ENCODE measurements at regions not wholly inside any gene's neighbourhood (a gene's known extent, or its start where the extent isn't known, plus 50 kb on each side); places are given as distances from the start of the nearest gene placed in this dataset.

DNA sequence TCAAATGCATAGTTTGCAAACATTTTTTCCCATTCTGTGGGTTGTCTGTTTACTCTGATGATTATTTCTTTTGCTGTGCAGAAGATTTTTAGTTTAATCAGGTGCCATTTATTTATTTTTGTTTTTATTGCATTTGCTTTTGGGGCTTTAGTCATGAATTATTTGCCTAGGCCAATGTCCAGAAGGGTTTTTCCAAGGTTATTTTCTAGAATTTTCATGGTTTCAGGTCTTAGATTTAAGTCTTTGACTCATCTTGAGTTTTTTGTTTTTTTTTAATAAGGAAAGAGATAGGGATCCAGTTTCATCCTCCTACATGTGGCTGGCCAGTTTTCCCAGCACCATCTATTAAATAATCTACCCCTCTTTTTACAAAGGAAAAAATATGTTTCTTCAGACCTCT is 57.2 kb upstream of the TMEM260 start:
- no TSS peak for BruUV-seq (replicated peaks)
- Histone ChIP-seq H3K4me2 (ENCODE audit: low read depth, low read length) (no peak overlapping the region), H2BK20ac (ENCODE audit: low read depth, low read length) (no peak overlapping the region), H3K9ac (ENCODE audit: low read depth, low read length) (no peak overlapping the region), H2AK9ac (replicated peaks; ENCODE audit: low read depth, low read length, poor library complexity) (no peak overlapping the region), H2BK15ac (ENCODE audit: low read depth, low read length) (no peak overlapping the region), H4K5ac (ENCODE audit: low read depth, low read length) (no peak overlapping the region), H4K91ac (ENCODE audit: insufficient read depth, low read depth, low read length) (no peak overlapping the region), H2AK5ac (ENCODE audit: low read depth, low read length) (no peak overlapping the region), H3K4me1 (ENCODE audit: control insufficient read depth, insufficient read depth, low read length) (no peaks in the 10 kb centered on the region), H3K27me3 (ENCODE audit: control insufficient read depth, insufficient read depth, low read length) (peaks cover 15% of the 10 kb centered on the region), H3K4ac (ENCODE audit: low read depth, low read length) (no peak overlapping the region), H3K56ac (ENCODE audit: extremely low read depth, insufficient read depth, low read length) (no peak overlapping the region), H2BK120ac (ENCODE audit: low read depth, low read length) (no peak overlapping the region), H4K20me1 (ENCODE audit: insufficient read depth, low read length) (no peaks in the 10 kb centered on the region), H3K79me1 (ENCODE audit: low read depth in 1 of 2, low read length in 2 of 2) (no peaks in the 10 kb centered on the region), H2AFZ (replicated peaks; ENCODE audit: low read length, poor library complexity) (no peak overlapping the region), H3K14ac (replicated peaks; ENCODE audit: low read depth, low read length) (no peak overlapping the region), H3K27ac (ENCODE audit: insufficient read depth, low read length) (no peak overlapping the region), H3K23ac (ENCODE audit: low read depth, low read length) (no peak overlapping the region), H2BK5ac (ENCODE audit: low read depth, low read length, poor library complexity, severe bottlenecking) (no peak overlapping the region), H3K36me3 (ENCODE audit: control insufficient read depth, insufficient read depth, low read length) (no peaks in the 10 kb centered on the region), H3K9me3 (ENCODE audit: control insufficient read depth, insufficient read depth, low read length) (no peaks in the 10 kb centered on the region), H3K4me3 (ENCODE audit: insufficient read depth, low read depth, low read length) (no peak overlapping the region), H3K9me1 (ENCODE audit: insufficient read depth, low read length) (no peaks in the 10 kb centered on the region), H4K8ac (ENCODE audit: low read depth in 2 of 2, low read length in 2 of 2) (no peak overlapping the region), H3K18ac (ENCODE audit: low read depth, low read length) (no peak overlapping the region)
- in situ Hi-C loops (cut with MboI; ENCODE audit: low sequenced_read_pairs) (no loop called here), intact Hi-C loops (cut with micrococcal nuclease) (no loop called here), dilution Hi-C loops (cut with HindIII; ENCODE audit: low sequenced_read_pairs, unreplicated experiment) (no loop called here)
- ChIA-PET POLR2A (ENCODE audit: unreplicated experiment) (no interaction called here), CTCF (no interaction called here)
- DNase-seq (no peak), ATAC-seq (ENCODE audit: low read depth) (no peak)
- no peak for TF ChIP-seq MAZ (IDR thresholded peaks at IDR 0.05; ENCODE audit: borderline replicate concordance, low read depth, low read length)
- no peak for TF ChIP-seq NFE2L2 (IDR thresholded peaks at IDR 0.05; ENCODE audit: low read depth, low read length)
- no peak for TF ChIP-seq RAD21 (IDR thresholded peaks at IDR 0.05; ENCODE audit: low read length)
- TF ChIP-seq CEBPB (IDR thresholded peaks at IDR 0.05; ENCODE audit: low read depth, low read length), result no peak
- no peak for TF ChIP-seq FOS (IDR thresholded peaks at IDR 0.05; ENCODE audit: low read depth, low read length)
- no peak for TF ChIP-seq BHLHE40 (IDR thresholded peaks at IDR 0.05; ENCODE audit: low read depth, low read length)
